ENCODE measurements at regions not wholly inside any gene's neighbourhood (a gene's known extent, or its start where the extent isn't known, plus 50 kb on each side); places are given as distances from the start of the nearest gene placed in this dataset.

DNA sequence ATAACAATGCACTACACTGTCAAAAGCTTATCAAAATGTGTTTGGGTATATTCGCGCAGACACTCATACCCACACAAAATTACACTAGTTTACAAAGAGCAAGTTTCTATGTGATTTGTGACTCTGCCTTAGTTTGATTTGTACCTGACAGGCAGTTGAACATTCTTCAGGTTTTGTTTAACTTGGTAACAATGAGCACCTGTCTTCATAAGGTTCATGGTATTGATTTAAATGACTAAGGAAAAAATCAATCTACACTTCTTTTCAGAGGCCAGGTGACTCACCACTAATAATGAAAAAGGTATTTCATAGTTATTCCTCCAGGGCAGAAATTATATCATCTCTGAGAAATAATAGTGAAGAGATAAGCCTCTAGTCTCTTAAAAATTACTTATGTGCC, 1114.6 kb upstream of the AGA start:
- TF ChIP-seq CEBPB (IDR thresholded peaks at IDR 0.05; ENCODE audit: low read depth, low read length) = no peak
- no peak for TF ChIP-seq MAZ (IDR thresholded peaks at IDR 0.05; ENCODE audit: borderline replicate concordance, low read depth, low read length)
- TF ChIP-seq SMC3 (IDR thresholded peaks at IDR 0.05; ENCODE audit: low read depth, low read length) = no peak
- no peak for TF ChIP-seq CHD1 (IDR thresholded peaks at IDR 0.05; ENCODE audit: low read depth, low read length)
- TF ChIP-seq MXI1 (IDR thresholded peaks at IDR 0.05; ENCODE audit: borderline replicate concordance, low read depth, low read length) = no peak
- TF ChIP-seq POLR2A (IDR thresholded peaks at IDR 0.05; ENCODE audit: low read depth, low read length) = no peak
- TF ChIP-seq RFX5 (IDR thresholded peaks at IDR 0.05; ENCODE audit: low read depth, low read length) = no peak
- no peak overlapping the region for H4K8ac ChIP-seq (ENCODE audit: low read depth in 2 of 2, low read length in 2 of 2)
- POLR2A ChIA-PET (ENCODE audit: unreplicated experiment) = no interaction called here
- no peak overlapping the region for H3K9ac ChIP-seq (ENCODE audit: low read depth, low read length)
- ATAC-seq (ENCODE audit: low read depth) (no peak), DNase-seq (no peak)
- no peak overlapping the region for H2BK15ac ChIP-seq (ENCODE audit: low read depth, low read length)
- in situ Hi-C loops (cut with MboI; ENCODE audit: low sequenced_read_pairs) = no loop called here
- CTCF ChIA-PET = no interaction called here
- no peak overlapping the region for H2BK5ac ChIP-seq (ENCODE audit: low read depth, low read length, poor library complexity, severe bottlenecking)
- H3K56ac ChIP-seq (ENCODE audit: extremely low read depth, insufficient read depth, low read length) = no peak overlapping the region
- no peak overlapping the region for H2BK120ac ChIP-seq (ENCODE audit: low read depth, low read length)
- no peak overlapping the region for H3K4ac ChIP-seq (ENCODE audit: low read depth, low read length)
- H4K91ac ChIP-seq (ENCODE audit: insufficient read depth, low read depth, low read length) = no peak overlapping the region
- H3K9me1 ChIP-seq (ENCODE audit: insufficient read depth, low read length) = no peaks in the 10 kb centered on the region
- H3K4me1 ChIP-seq (ENCODE audit: control insufficient read depth, insufficient read depth, low read length) = no peaks in the 10 kb centered on the region
- no peak overlapping the region for H3K18ac ChIP-seq (ENCODE audit: low read depth, low read length)
- H2AK5ac ChIP-seq (ENCODE audit: low read depth, low read length) = no peak overlapping the region
- no peaks in the 10 kb centered on the region for H3K27me3 ChIP-seq (ENCODE audit: control insufficient read depth, insufficient read depth, low read length)
- H2BK20ac ChIP-seq (ENCODE audit: low read depth, low read length) = no peak overlapping the region
- WGBS, 2 experiments (ENCODE audit: extremely low coverage in 2 of 2, insufficient read length in 1 of 2) = no CpG with 5 or more reads among the region's 2 CpGs
- dilution Hi-C loops (cut with HindIII; ENCODE audit: low sequenced_read_pairs, unreplicated experiment) = no loop called here
- no TSS peak for BruUV-seq (replicated peaks)
- intact Hi-C loops (cut with micrococcal nuclease) = no loop called here
- no peaks in the 10 kb centered on the region for H4K20me1 ChIP-seq (ENCODE audit: insufficient read depth, low read length)
- no peak overlapping the region for H2AK9ac ChIP-seq (replicated peaks; ENCODE audit: low read depth, low read length, poor library complexity)
- H3K27ac ChIP-seq (ENCODE audit: insufficient read depth, low read length) = no peak overlapping the region
- no peak overlapping the region for H4K5ac ChIP-seq (ENCODE audit: low read depth, low read length)
- no peaks in the 10 kb centered on the region for H3K36me3 ChIP-seq (ENCODE audit: control insufficient read depth, insufficient read depth, low read length)
- no peak overlapping the region for H2AFZ ChIP-seq (replicated peaks; ENCODE audit: low read length, poor library complexity)
- H3K14ac ChIP-seq (replicated peaks; ENCODE audit: low read depth, low read length) = no peak overlapping the region
- H3K9me3 ChIP-seq (ENCODE audit: control insufficient read depth, insufficient read depth, low read length) = no peaks in the 10 kb centered on the region; the same call in 1 of the 2 replicates
- H3K4me3 ChIP-seq (ENCODE audit: insufficient read depth, low read depth, low read length) = no peak overlapping the region
- no peak overlapping the region for H3K4me2 ChIP-seq (ENCODE audit: low read depth, low read length)
- no peak overlapping the region for H3K23ac ChIP-seq (ENCODE audit: low read depth, low read length)
- H3K79me1 ChIP-seq (ENCODE audit: low read depth in 1 of 2, low read length in 2 of 2) = no peaks in the 10 kb centered on the region

Data from IMR-90 (cell line).